LNCaP clone FGC (cell line): ENCODE measurements at regions not wholly inside any gene's neighbourhood (a gene's known extent, or its start where the extent isn't known, plus 50 kb on each side); places are given as distances from the start of the nearest gene placed in this dataset.

Experiments used
- DNase-seq: peaks from one replicate; pipeline ENCODE4 v3.0.0-alpha.2; 2011; ENCODE audit warnings: low read depth
- H3K4me3 ChIP-seq: 2 replicates; pipeline ENCODE4 v1.5.1; 2011; ENCODE audit warnings: mild to moderate bottlenecking, low read depth, low read length, control low read depth
- TF ChIP-seq, protein P1 (sequence below): IDR thresholded peaks from 2 replicates; pipeline ENCODE4 v1.5.1; 2012; ENCODE audit warnings: mild to moderate bottlenecking; ENCODE audit not compliant: control insufficient read depth, insufficient read depth; ENCODE audit errors: extremely low read depth

DNA sequence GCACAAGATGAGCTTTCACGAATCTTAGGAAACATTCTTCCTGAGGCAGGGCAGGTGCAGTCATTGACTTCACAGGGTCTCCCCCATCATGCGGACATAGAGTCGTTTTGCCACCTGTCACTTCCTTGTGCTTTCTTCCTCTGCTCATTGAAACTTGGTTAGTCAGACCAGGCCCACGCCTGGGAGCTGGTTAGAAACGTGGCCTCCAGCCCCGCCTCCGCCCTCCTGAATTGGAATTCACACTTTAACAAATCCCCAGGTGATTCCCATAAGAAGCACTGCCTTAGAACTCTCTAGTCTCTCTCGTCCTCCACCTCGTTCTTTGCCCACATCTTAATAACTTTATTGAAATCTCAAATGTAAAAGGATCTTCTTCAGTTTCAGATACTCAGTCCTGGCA lies 265.5 kb upstream of the FZD8 start:
- DNase-seq = no peak
- TF ChIP-seq, protein P1, sequence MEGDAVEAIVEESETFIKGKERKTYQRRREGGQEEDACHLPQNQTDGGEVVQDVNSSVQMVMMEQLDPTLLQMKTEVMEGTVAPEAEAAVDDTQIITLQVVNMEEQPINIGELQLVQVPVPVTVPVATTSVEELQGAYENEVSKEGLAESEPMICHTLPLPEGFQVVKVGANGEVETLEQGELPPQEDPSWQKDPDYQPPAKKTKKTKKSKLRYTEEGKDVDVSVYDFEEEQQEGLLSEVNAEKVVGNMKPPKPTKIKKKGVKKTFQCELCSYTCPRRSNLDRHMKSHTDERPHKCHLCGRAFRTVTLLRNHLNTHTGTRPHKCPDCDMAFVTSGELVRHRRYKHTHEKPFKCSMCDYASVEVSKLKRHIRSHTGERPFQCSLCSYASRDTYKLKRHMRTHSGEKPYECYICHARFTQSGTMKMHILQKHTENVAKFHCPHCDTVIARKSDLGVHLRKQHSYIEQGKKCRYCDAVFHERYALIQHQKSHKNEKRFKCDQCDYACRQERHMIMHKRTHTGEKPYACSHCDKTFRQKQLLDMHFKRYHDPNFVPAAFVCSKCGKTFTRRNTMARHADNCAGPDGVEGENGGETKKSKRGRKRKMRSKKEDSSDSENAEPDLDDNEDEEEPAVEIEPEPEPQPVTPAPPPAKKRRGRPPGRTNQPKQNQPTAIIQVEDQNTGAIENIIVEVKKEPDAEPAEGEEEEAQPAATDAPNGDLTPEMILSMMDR = no peak
- no peak overlapping the region for H3K4me3 ChIP-seq

DNA sequence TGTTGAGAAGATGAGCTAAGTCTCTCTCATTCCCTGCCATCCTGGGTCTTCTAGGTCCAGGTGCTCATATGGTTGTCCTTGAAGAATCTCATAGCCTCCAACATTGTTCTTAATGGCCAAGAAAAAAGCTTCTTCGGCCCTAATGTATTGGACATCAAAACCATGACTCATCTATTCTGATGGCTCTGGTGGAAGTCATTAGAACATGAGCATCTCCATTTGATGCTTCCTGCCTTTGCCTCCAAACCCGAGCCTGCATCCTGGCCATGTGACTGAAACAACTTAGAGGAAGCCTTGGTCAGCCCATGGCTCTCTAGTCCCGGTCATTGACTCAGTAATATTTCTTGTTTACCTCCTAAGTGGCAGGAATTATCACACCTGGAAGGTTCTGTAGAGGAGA lies 264.1 kb upstream of the FZD8 start:
- DNase-seq = no peak
- H3K4me3 ChIP-seq = no peak overlapping the region
- TF ChIP-seq, protein P1 = no peak

GRCh38 chr10:35903021-35903420 lies 260.9 kb upstream of the FZD8 start:
- no peak for DNase-seq
- H3K4me3 ChIP-seq = no peak overlapping the region
- TF ChIP-seq, protein P1 = no peak

GRCh38 chr10:35898716-35899440 lies 256.8 kb upstream of the FZD8 start:
- TF ChIP-seq, protein P1 = no peak
- DNase-seq = no peak
- no peak overlapping the region for H3K4me3 ChIP-seq

GRCh38 chr10:35896001-35896400 lies 253.9 kb upstream of the FZD8 start:
- no peak overlapping the region for H3K4me3 ChIP-seq
- TF ChIP-seq, protein P1 = no peak
- DNase-seq = no peak

- TF ChIP-seq, protein P1 = no peak
- no peak for DNase-seq
- H3K4me3 ChIP-seq = no peak overlapping the region
Measured at GRCh38 chr10:35895331-35895730, 253.2 kb upstream of the FZD8 start.

DNA sequence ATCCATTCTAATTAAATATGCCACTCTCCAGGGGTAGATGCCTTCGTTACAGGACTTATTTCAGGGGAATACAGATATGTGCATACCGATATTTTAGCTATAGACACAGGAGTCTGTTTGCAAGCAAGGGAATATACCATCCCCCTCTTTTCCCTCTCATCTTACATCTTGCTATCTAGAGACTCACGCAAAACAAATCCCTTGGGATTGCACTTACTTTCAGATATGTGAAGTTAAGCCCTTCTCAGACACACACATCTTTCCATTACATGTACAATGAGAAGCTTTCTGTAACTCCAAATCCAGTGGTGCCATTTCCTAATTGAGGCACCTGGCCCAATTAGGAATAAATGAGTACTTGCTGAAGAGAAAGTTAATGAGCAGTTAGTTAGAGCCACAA lies 250.4 kb upstream of the FZD8 start:
- TF ChIP-seq, protein P1 = no peak
- DNase-seq = no peak
- H3K4me3 ChIP-seq = no peak overlapping the region
